ENCODE measurements at regions not wholly inside any gene's neighbourhood (a gene's known extent, or its start where the extent isn't known, plus 50 kb on each side); places are given as distances from the start of the nearest gene placed in this dataset.

GRCh38 chr18:56268952-56269351 lies 369.4 kb downstream of the TXNL1 start:
- H3K9me3 ChIP-seq (ENCODE audit: control insufficient read depth, insufficient read depth, low read depth, low read length), result no peaks in the 10 kb centered on the region
- no peak overlapping the region for H3K27ac ChIP-seq (ENCODE audit: extremely low read depth, low read depth, low read length)
- ChIA-PET CTCF (interaction anchor here (0.7 kb wide), 1 partner anchor 53 kb away, joined by 3 read pairs; no protein-coding TSS in a partner anchor), POLR2A (no interaction called here)
- H3K4me1 ChIP-seq (ENCODE audit: control insufficient read depth, insufficient read depth, low read length), result no peaks in the 10 kb centered on the region
- no peak overlapping the region for H3K4me3 ChIP-seq (ENCODE audit: low read depth, low read length)
- no peaks in the 10 kb centered on the region for H3K36me3 ChIP-seq (ENCODE audit: control insufficient read depth in 2 of 2, insufficient read depth in 1 of 2, low read length in 2 of 2)
- TF ChIP-seq GLIS2 (tag by site-specific recombination; IDR thresholded peaks at IDR 0.05) (no peak), ZNF133 (tag by site-specific recombination; IDR thresholded peaks at IDR 0.05) (no peak), ZIC2 (tag by site-specific recombination; IDR thresholded peaks at IDR 0.05) (no peak), ZFP41 (tag by site-specific recombination; IDR thresholded peaks at IDR 0.05; ENCODE audit: borderline replicate concordance) (no peak), ZXDB (tag by site-specific recombination; IDR thresholded peaks at IDR 0.05) (no peak), KLF8 (tag by site-specific recombination; IDR thresholded peaks at IDR 0.05) (no peak), OVOL3 (tag by site-specific recombination; IDR thresholded peaks at IDR 0.05) (no peak), ZFP37 (tag by site-specific recombination; IDR thresholded peaks at IDR 0.05) (no peak)

GRCh38 chr18:56267334-56267733 lies 371.1 kb downstream of the TXNL1 start:
- Histone ChIP-seq H3K4me1 (ENCODE audit: control insufficient read depth, insufficient read depth, low read length) (no peaks in the 10 kb centered on the region), H3K4me3 (ENCODE audit: low read depth, low read length) (no peak overlapping the region), H3K27ac (ENCODE audit: extremely low read depth, low read depth, low read length) (no peak overlapping the region), H3K9me3 (ENCODE audit: control insufficient read depth, insufficient read depth, low read depth, low read length) (no peaks in the 10 kb centered on the region), H3K36me3 (ENCODE audit: control insufficient read depth in 2 of 2, insufficient read depth in 1 of 2, low read length in 2 of 2) (no peaks in the 10 kb centered on the region)
- ChIA-PET CTCF (no interaction called here), POLR2A (no interaction called here)
- no peak for TF ChIP-seq ZXDB (tag by site-specific recombination; IDR thresholded peaks at IDR 0.05)
- TF ChIP-seq, protein P1, sequence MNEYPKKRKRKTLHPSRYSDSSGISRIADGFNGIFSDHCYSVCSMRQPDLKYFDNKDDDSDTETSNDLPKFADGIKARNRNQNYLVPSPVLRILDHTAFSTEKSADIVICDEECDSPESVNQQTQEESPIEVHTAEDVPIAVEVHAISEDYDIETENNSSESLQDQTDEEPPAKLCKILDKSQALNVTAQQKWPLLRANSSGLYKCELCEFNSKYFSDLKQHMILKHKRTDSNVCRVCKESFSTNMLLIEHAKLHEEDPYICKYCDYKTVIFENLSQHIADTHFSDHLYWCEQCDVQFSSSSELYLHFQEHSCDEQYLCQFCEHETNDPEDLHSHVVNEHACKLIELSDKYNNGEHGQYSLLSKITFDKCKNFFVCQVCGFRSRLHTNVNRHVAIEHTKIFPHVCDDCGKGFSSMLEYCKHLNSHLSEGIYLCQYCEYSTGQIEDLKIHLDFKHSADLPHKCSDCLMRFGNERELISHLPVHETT (tag by site-specific recombination; IDR thresholded peaks at IDR 0.05), result no peak
- no peak for TF ChIP-seq ZNF585B (tag by site-specific recombination; IDR thresholded peaks at IDR 0.05)
- TF ChIP-seq ZSCAN30 (tag by site-specific recombination; IDR thresholded peaks at IDR 0.05), result no peak
- no peak for TF ChIP-seq ZNF394 (tag by site-specific recombination; IDR thresholded peaks at IDR 0.05; ENCODE audit: borderline replicate concordance)
- TF ChIP-seq ZNF843 (tag by site-specific recombination; IDR thresholded peaks at IDR 0.05), result no peak
- TF ChIP-seq EGR2 (tag by site-specific recombination; IDR thresholded peaks at IDR 0.05; ENCODE audit: low read depth), result no peak
- no peak for TF ChIP-seq PRDM2 (tag by site-specific recombination; IDR thresholded peaks at IDR 0.05; ENCODE audit: borderline replicate concordance)
- TF ChIP-seq, protein P2, sequence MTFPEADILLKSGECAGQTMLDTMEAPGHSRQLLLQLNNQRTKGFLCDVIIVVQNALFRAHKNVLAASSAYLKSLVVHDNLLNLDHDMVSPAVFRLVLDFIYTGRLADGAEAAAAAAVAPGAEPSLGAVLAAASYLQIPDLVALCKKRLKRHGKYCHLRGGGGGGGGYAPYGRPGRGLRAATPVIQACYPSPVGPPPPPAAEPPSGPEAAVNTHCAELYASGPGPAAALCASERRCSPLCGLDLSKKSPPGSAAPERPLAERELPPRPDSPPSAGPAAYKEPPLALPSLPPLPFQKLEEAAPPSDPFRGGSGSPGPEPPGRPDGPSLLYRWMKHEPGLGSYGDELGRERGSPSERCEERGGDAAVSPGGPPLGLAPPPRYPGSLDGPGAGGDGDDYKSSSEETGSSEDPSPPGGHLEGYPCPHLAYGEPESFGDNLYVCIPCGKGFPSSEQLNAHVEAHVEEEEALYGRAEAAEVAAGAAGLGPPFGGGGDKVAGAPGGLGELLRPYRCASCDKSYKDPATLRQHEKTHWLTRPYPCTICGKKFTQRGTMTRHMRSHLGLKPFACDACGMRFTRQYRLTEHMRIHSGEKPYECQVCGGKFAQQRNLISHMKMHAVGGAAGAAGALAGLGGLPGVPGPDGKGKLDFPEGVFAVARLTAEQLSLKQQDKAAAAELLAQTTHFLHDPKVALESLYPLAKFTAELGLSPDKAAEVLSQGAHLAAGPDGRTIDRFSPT (tag by site-specific recombination; IDR thresholded peaks at IDR 0.05), result no peak
- no peak for TF ChIP-seq ZNF701 (tag by site-specific recombination; IDR thresholded peaks at IDR 0.05)
- no peak for TF ChIP-seq INSM2 (tag by site-specific recombination; IDR thresholded peaks at IDR 0.05)
- no peak for TF ChIP-seq ZNF600 (tag by site-specific recombination; IDR thresholded peaks at IDR 0.05)
- TF ChIP-seq ZNF341 (tag by site-specific recombination; IDR thresholded peaks at IDR 0.05; ENCODE audit: low read depth), result no peak
- TF ChIP-seq MZF1 (tag by site-specific recombination; IDR thresholded peaks at IDR 0.05; ENCODE audit: borderline replicate concordance), result no peak
- TF ChIP-seq ZIC2 (tag by site-specific recombination; IDR thresholded peaks at IDR 0.05), result no peak
- TF ChIP-seq KLF7 (tag by site-specific recombination; IDR thresholded peaks at IDR 0.05; ENCODE audit: borderline replicate concordance), result no peak
- no peak for TF ChIP-seq ZNF426 (tag by site-specific recombination; IDR thresholded peaks at IDR 0.05)
